ENCODE measurements at regions not wholly inside any gene's neighbourhood (a gene's known extent, or its start where the extent isn't known, plus 50 kb on each side); places are given as distances from the start of the nearest gene placed in this dataset.

DNA sequence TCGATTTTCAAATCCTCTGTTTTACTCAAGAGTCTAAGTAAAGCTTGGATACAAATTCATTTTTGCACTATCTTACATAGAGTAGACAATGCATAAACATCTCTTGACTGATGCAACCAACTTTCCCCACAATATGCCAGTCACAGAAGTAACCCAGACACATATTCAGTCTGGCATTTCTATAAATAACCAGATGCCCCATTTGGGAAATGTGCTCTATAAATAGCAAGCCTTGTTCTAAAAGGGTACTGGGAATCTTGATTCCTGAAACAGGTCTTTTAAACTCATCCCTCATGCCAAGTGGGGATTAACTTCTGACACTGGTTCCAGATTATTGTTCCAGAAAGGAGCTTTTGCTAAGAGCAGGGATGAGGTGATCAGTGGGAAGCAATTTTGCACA is 411.7 kb downstream of the EPM2A start:
- no peaks in the 10 kb centered on the region for H3K36me3 Mint-ChIP-seq (ENCODE audit: low read depth)
- H4K20me1 ChIP-seq (replicated peaks; ENCODE audit: insufficient read depth), result no peaks in the 10 kb centered on the region
- H3K27ac Mint-ChIP-seq, result no peak overlapping the region
- H3K79me2 ChIP-seq (replicated peaks; ENCODE audit: insufficient read depth), result no peaks in the 10 kb centered on the region
- H3K9me3 Mint-ChIP-seq, result no peaks in the 10 kb centered on the region
- H3F3A ChIP-seq (replicated peaks; ENCODE audit: low read depth), result no peaks in the 10 kb centered on the region
- H3K4me1 Mint-ChIP-seq, result no peaks in the 10 kb centered on the region
- ATAC-seq (no peak), DNase-seq (ENCODE audit: low spot score) (no peak)
- H3K27me3 Mint-ChIP-seq (ENCODE audit: insufficient read depth, low read depth, poor library complexity), result no peaks in the 10 kb centered on the region
- H3K4me3 ChIP-seq, result no peak overlapping the region
- H2AFZ ChIP-seq, result no peak overlapping the region
- H3K27ac ChIP-seq (ENCODE audit: low read depth), result no peak overlapping the region
- H3K4me1 ChIP-seq (ENCODE audit: insufficient read depth), result no peaks in the 10 kb centered on the region
- H3K4me3 Mint-ChIP-seq, result no peak overlapping the region
- H3K27me3 ChIP-seq (ENCODE audit: insufficient read depth), result no peaks in the 10 kb centered on the region
- no peaks in the 10 kb centered on the region for H3K36me3 ChIP-seq (ENCODE audit: insufficient read depth)
- H3K4me2 ChIP-seq, result no peak overlapping the region
- 0 out of 2 replicates have a peak, but pooled peaks cover 4% of the 10 kb centered on the region for H3K9me2 ChIP-seq (ENCODE audit: insufficient read depth)
- TF ChIP-seq, protein P1, sequence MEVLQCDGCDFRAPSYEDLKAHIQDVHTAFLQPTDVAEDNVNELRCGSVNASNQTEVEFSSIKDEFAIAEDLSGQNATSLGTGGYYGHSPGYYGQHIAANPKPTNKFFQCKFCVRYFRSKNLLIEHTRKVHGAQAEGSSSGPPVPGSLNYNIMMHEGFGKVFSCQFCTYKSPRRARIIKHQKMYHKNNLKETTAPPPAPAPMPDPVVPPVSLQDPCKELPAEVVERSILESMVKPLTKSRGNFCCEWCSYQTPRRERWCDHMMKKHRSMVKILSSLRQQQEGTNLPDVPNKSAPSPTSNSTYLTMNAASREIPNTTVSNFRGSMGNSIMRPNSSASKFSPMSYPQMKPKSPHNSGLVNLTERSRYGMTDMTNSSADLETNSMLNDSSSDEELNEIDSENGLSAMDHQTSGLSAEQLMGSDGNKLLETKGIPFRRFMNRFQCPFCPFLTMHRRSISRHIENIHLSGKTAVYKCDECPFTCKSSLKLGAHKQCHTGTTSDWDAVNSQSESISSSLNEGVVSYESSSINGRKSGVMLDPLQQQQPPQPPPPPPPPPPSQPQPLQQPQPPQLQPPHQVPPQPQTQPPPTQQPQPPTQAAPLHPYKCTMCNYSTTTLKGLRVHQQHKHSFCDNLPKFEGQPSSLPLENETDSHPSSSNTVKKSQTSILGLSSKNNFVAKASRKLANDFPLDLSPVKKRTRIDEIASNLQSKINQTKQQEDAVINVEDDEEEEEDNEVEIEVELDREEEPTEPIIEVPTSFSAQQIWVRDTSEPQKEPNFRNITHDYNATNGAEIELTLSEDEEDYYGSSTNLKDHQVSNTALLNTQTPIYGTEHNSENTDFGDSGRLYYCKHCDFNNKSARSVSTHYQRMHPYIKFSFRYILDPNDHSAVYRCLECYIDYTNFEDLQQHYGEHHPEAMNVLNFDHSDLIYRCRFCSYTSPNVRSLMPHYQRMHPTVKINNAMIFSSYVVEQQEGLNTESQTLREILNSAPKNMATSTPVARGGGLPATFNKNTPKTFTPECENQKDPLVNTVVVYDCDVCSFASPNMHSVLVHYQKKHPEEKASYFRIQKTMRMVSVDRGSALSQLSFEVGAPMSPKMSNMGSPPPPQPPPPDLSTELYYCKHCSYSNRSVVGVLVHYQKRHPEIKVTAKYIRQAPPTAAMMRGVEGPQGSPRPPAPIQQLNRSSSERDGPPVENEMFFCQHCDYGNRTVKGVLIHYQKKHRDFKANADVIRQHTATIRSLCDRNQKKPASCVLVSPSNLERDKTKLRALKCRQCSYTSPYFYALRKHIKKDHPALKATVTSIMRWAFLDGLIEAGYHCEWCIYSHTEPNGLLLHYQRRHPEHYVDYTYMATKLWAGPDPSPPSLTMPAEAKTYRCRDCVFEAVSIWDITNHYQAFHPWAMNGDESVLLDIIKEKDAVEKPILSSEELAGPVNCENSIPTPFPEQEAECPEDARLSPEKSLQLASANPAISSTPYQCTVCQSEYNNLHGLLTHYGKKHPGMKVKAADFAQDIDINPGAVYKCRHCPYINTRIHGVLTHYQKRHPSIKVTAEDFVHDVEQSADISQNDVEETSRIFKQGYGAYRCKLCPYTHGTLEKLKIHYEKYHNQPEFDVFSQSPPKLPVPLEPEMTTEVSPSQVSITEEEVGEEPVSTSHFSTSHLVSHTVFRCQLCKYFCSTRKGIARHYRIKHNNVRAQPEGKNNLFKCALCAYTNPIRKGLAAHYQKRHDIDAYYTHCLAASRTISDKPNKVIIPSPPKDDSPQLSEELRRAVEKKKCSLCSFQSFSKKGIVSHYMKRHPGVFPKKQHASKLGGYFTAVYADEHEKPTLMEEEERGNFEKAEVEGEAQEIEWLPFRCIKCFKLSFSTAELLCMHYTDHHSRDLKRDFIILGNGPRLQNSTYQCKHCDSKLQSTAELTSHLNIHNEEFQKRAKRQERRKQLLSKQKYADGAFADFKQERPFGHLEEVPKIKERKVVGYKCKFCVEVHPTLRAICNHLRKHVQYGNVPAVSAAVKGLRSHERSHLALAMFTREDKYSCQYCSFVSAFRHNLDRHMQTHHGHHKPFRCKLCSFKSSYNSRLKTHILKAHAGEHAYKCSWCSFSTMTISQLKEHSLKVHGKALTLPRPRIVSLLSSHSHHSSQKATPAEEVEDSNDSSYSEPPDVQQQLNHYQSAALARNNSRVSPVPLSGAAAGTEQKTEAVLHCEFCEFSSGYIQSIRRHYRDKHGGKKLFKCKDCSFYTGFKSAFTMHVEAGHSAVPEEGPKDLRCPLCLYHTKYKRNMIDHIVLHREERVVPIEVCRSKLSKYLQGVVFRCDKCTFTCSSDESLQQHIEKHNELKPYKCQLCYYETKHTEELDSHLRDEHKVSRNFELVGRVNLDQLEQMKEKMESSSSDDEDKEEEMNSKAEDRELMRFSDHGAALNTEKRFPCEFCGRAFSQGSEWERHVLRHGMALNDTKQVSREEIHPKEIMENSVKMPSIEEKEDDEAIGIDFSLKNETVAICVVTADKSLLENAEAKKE (CRISPR knock-in tag; IDR thresholded peaks at IDR 0.05), result no peak
- TF ChIP-seq JUNB (IDR thresholded peaks at IDR 0.05; ENCODE audit: unreplicated experiment), result no peak
- TF ChIP-seq, protein P2, sequence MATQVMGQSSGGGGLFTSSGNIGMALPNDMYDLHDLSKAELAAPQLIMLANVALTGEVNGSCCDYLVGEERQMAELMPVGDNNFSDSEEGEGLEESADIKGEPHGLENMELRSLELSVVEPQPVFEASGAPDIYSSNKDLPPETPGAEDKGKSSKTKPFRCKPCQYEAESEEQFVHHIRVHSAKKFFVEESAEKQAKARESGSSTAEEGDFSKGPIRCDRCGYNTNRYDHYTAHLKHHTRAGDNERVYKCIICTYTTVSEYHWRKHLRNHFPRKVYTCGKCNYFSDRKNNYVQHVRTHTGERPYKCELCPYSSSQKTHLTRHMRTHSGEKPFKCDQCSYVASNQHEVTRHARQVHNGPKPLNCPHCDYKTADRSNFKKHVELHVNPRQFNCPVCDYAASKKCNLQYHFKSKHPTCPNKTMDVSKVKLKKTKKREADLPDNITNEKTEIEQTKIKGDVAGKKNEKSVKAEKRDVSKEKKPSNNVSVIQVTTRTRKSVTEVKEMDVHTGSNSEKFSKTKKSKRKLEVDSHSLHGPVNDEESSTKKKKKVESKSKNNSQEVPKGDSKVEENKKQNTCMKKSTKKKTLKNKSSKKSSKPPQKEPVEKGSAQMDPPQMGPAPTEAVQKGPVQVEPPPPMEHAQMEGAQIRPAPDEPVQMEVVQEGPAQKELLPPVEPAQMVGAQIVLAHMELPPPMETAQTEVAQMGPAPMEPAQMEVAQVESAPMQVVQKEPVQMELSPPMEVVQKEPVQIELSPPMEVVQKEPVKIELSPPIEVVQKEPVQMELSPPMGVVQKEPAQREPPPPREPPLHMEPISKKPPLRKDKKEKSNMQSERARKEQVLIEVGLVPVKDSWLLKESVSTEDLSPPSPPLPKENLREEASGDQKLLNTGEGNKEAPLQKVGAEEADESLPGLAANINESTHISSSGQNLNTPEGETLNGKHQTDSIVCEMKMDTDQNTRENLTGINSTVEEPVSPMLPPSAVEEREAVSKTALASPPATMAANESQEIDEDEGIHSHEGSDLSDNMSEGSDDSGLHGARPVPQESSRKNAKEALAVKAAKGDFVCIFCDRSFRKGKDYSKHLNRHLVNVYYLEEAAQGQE (IDR thresholded peaks at IDR 0.05; ENCODE audit: unreplicated experiment), result no peak
- no peak for TF ChIP-seq STAT1 (IDR thresholded peaks at IDR 0.05; ENCODE audit: unreplicated experiment)
- TF ChIP-seq ZNF331 (CRISPR knock-in tag; IDR thresholded peaks at IDR 0.05; ENCODE audit: low read depth), result no peak
- no peak for TF ChIP-seq EZH2 (IDR thresholded peaks at IDR 0.05; ENCODE audit: low read depth, unreplicated experiment)
- TF ChIP-seq POLR2AphosphoS5 (IDR thresholded peaks at IDR 0.05; ENCODE audit: low read depth), result no peak
- TF ChIP-seq EZH2phosphoT487 (IDR thresholded peaks at IDR 0.05; ENCODE audit: unreplicated experiment), result no peak
- TF ChIP-seq, protein P3, sequence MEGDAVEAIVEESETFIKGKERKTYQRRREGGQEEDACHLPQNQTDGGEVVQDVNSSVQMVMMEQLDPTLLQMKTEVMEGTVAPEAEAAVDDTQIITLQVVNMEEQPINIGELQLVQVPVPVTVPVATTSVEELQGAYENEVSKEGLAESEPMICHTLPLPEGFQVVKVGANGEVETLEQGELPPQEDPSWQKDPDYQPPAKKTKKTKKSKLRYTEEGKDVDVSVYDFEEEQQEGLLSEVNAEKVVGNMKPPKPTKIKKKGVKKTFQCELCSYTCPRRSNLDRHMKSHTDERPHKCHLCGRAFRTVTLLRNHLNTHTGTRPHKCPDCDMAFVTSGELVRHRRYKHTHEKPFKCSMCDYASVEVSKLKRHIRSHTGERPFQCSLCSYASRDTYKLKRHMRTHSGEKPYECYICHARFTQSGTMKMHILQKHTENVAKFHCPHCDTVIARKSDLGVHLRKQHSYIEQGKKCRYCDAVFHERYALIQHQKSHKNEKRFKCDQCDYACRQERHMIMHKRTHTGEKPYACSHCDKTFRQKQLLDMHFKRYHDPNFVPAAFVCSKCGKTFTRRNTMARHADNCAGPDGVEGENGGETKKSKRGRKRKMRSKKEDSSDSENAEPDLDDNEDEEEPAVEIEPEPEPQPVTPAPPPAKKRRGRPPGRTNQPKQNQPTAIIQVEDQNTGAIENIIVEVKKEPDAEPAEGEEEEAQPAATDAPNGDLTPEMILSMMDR (conservative IDR thresholded peaks at IDR 0.05; ENCODE audit: low read depth in 2 of 2), result no peak
- no peak for TF ChIP-seq ZNF114 (CRISPR knock-in tag; IDR thresholded peaks at IDR 0.05)
- TF ChIP-seq, protein P4, sequence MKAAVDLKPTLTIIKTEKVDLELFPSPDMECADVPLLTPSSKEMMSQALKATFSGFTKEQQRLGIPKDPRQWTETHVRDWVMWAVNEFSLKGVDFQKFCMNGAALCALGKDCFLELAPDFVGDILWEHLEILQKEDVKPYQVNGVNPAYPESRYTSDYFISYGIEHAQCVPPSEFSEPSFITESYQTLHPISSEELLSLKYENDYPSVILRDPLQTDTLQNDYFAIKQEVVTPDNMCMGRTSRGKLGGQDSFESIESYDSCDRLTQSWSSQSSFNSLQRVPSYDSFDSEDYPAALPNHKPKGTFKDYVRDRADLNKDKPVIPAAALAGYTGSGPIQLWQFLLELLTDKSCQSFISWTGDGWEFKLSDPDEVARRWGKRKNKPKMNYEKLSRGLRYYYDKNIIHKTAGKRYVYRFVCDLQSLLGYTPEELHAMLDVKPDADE (IDR thresholded peaks at IDR 0.05), result no peak
- no peak for TF ChIP-seq NANOG (IDR thresholded peaks at IDR 0.05; ENCODE audit: borderline replicate concordance)
- TF ChIP-seq CREB1 (CRISPR knock-in tag; IDR thresholded peaks at IDR 0.05; ENCODE audit: low read depth), result no peak

Data from GM23338 (cell line).